Retina (tissue), 1 donor: ENCODE measurements at regions not wholly inside any gene's neighbourhood (a gene's known extent, or its start where the extent isn't known, plus 50 kb on each side); places are given as distances from the start of the nearest gene placed in this dataset.
"Not testable (repeated sequence)": the region's sequence is repeated elsewhere in the genome, so short reads cannot be mapped to it uniquely, and the experiment has no call there.

ENCODE experiments used
- DNase-seq: peaks from one replicate; pipeline ENCODE4 v3.0.0-alpha.2; 2016

DNA sequence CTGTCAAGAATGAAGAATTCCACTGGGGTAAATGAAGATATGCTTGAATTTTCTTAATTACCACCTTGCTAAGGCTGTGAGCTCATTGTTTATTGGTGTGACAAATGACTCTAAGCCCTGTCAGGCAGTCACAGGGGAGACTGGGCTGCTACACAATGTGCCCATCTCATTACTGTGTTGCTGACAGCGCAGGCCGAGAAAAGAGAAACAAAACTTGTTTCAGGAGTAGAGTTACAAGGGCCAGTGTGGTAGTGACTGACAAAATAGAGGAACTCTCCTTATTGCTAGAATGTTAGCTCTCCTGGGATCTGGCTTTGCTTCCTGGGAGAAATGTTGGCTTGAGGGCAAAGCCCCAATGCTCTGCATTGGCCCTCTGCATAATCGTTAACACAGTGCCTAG, 130.4 kb upstream of the CRBN start:
- no peak for DNase-seq

DNA sequence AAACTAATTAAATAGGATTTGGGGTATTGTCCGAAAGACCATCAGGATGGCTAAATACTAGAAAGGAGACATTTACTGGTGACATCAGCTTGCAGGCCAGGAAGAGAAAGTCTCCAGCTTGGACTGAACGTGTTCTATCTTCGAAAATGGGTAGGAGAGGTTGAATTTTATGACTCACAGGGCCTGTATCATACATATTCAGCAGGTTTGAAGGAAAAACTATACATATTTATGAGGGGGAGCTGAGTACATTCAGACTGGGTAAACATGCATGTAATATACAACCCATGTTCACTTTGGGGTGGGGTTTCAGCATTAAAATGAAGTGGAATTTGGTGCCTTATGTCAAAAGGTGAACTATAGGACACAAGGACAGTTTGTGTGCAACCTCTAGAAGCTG, 129.3 kb upstream of the CRBN start:
- no peak for DNase-seq

DNA sequence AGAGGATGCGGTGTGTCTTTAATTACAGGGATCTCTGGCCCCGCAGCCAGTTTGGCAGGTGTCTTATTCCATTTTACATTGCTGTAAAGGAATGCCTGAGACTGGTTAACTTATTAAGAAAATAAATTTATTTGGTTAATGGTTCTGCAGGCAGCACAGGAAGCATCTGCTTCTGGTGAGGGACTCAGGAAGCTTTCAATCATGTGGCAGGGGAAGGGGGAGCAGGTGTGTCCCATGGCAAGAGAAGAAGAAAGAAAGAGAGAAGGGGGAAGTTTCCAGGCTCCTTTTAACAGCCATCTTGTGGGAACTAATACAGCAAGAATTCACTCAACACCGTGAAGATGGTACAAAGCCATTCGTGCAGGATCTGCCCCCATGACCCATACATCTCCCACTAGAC, 128.0 kb upstream of the CRBN start:
- no peak for DNase-seq

- DNase-seq = no peak
Observed at GRCh38 chr3:3305841-3306240, 126.3 kb upstream of the CRBN start.

DNA sequence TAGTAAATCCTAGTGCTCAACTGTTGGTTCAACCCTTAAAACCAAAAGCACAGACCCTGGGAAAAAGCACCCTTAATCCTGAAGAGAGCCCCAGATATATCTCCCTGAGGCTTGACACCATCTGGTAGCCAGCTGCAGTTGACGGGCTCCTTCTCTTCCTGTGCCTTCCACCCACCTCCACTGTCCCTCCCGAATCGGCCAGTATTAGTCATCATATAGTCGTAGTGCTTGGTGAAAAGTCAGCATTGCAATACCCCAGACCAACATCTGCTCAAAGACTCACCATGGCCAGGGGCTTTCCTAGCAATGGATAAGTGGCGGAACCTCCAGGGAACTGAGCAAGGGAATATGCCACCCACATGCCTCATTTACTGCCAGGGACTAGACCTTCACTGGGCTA, 125.6 kb upstream of the CRBN start:
- DNase-seq = no peak

DNA sequence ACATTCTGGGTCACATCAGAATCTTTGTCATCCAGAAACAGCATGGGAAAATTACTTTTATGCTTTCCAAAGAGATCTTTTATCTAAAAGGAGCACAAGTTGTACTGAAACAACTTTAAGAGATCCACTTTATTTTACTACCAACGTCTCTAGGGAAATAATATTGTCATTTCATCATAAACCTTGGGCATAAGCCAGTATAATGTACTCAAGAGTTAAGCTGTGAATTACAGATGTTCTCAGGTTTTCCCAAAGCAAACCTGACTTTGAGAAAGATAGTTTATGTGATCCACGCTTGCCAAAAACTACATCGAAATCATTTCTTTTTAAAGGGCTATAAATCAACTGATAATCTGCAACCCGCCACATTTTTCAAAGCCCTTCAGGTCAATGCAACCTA, 124.1 kb upstream of the CRBN start:
- DNase-seq = no peak

- no peak for DNase-seq
Observed at GRCh38 chr3:3302964-3303363, 123.5 kb upstream of the CRBN start.

DNA sequence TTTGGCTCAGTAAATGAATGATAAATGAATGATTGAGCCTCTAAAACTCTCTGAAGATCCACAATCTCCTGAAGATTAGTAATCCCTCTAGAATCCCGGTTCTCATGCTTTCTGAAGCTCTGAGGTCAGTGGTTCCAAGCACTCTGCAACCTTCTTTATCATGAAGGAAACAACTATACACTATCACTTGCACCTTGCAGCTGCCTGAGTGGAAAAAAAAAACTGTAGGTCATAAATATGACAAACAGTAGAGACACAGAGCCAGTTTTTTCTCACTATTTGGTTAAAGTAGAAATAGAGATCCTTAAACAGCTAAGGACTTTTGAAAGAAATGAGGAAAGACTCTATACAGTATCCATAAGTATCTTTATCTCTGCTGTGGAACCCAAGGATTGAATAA, 122.0 kb upstream of the CRBN start:
- no peak for DNase-seq

DNA sequence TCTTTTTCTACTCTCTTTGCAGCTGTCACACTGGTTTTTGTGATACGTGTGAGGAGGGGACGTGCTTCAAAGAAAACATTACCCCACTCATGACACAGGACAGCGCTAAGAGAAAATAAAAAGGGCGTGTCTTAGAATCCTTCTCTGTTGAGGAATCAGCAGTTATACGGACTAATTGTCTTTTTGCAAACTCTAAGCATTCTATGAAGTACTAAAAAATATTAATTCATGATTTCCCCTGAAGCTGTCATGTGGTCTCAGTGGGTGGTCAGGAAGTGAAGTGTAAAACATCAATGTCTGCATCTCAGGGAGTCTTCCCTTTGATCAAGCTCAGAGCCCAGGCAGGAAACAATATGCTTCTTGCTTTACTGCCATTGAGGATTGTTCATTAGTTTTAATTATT, 117.5 kb upstream of the CRBN start:
- peak; percentile 76 for DNase-seq

GRCh38 chr3:3295586-3295985, 116.1 kb upstream of the CRBN start:
- DNase-seq = no peak

- not testable (repeated sequence) for DNase-seq
Observed at GRCh38 chr3:3291756-3292283, 112.3 kb upstream of the CRBN start.

DNA sequence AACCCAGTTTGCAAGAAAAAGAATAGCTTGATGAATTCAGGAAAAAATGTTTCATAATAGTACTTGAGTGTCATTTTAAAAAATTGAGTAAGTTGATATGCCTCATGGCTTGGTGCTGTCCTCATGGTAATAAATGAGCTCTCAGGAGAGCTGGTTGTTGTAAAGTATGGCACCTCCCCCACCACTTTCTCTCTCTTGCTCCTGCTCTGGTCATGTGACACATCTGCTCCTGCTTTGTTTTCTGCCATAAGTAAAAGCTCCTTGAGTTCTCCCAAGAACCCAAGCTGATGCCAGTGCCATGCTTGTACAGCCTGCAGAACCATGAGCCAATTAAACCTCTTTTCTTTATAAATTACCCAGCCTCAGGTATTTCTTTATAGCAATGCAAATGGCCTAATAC, 108.8 kb upstream of the CRBN start:
- DNase-seq = no peak

DNA sequence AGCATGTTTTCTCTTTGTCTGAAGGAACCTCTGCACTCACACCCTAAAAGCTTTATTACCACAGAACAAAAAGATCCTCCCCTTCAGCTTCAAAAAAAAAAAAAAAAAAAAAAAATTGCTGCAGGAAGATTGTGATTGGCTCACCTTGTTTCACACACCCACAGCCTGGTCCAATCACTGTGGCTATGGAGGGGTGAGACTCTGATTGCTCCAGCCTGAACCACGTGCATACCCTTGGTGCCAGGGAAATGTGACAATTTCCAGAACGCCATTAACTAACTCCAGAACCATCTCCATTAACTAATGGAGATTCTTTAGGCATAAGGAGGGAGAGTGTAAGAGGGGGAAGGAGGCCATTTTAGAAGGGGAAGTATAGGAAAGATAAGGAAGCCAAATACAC, 106.5 kb upstream of the CRBN start:
- no peak for DNase-seq

- no peak for DNase-seq
Observed at GRCh38 chr3:3281024-3281423, 101.5 kb upstream of the CRBN start.

DNA sequence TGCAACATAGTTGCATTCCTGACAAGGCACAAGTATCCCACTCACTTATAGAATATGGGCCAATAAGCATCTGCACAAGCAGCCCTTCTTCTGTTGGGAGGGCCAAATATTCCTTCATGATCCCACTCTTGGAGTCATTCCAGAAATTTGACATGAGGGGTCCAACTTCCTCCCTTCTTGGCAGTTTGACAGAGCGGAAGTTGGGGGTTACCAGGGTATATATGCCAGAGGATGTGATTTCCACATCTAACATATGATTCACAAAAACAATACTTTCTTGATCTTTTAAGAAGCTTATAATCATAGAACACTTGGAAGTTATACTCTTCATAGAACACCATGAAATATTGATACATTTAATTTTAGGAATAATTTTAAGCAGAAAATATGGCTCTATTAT, 100.9 kb upstream of the CRBN start:
- DNase-seq = no peak

- no peak for DNase-seq
Observed at GRCh38 chr3:3278073-3278472, 98.6 kb upstream of the CRBN start.

DNA sequence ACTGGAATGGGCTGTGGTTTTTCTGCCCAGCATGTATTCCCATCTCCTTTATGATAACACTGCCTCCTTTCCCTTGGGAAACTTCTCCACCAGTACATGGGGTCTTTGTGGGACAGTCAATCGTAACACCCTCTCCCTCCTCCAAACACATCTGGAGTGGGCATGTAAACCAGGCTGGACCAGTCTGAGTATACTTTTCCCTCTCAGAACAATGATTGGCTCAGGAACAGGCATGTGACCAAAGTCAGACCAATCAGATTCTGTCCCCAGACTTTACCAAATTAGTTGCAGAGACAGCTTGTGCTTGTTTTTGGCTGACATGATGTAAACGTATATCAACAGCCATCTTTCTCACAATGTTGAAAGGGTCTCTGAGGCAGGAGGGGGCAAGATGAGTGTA, 97.1 kb upstream of the CRBN start:
- no peak for DNase-seq

DNA sequence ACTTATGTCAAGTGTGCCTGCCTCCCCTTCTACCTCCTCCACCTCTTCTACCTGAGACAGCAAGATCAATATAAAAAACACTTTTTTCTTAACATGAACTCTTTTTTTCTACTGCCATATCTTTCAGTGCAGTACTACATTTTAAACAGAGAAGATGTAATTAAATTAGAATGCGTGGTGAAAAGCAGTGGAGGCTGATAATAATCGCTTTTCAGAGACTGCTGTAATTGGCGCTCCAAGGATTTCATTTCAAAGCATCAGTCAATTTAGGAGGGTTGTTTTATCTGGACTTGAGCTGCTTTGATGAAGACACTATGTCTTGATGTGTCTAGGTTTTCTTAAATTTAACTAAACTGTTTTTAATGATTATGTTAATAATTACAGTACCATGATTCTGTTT, 85.3 kb upstream of the CRBN start:
- DNase-seq = no peak

- DNase-seq = no peak
Observed at GRCh38 chr3:3260870-3261269, 81.4 kb upstream of the CRBN start.

- DNase-seq = no peak
Observed at GRCh38 chr3:3259181-3259580, 79.7 kb upstream of the CRBN start.

- DNase-seq = no peak
Observed at GRCh38 chr3:3258281-3258680, 78.8 kb upstream of the CRBN start.

- no peak for DNase-seq
Observed at GRCh38 chr3:3241596-3241995, 62.1 kb upstream of the CRBN start.

- no peak for DNase-seq
Observed at GRCh38 chr3:3240986-3241385, 61.5 kb upstream of the CRBN start.

DNA sequence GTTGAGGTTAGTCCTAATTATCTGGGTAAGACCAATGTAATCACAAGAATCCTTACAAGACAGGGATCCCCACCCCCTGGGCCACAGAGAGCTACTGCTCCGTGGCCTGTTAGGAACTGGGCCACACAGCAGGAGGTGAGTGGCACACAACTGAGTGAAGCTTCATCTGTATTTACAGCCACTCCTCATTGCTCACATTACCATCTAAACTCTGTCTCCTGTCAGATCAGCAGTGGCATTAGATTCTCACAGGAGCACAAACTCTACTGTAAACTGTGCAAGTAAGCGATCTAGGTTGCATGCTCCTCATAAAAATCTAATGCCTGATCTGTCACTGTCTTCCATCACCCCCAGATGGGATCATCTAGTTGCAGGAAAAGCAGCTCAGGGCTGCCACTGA, 58.5 kb upstream of the CRBN start:
- DNase-seq = no peak

GRCh38 chr3:3232251-3232650, 52.8 kb upstream of the CRBN start:
- no peak for DNase-seq
